Astrocyte of the hippocampus (primary cell): ENCODE measurements at regions not wholly inside any gene's neighbourhood (a gene's known extent, or its start where the extent isn't known, plus 50 kb on each side); places are given as distances from the start of the nearest gene placed in this dataset.

ENCODE experiments used
- DNase-seq: peaks from one replicate; pipeline ENCODE4 v3.0.0; 2011; ENCODE audit warnings: low read depth, low spot score

DNA sequence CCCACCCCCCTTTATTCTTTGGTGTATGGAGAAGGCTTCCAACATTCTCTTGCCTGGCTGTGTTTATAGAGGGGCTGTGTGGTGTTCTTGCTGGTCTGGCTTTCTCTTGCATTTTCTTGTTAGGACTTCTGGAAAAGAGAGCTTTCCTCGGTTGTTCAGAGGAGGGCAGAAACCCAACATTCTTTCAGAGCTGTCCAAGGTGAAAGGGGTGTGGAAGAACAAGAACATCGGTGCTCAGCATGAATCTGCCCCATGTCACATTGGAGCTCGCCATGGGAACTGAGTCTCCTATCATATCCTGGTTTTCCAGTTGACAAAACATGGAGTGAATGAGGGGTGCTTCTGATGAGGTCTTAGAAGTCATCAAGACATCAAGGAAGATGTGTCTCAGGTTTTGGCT lies 281.8 kb downstream of the RNF144B start:
- DNase-seq = no peak

DNA sequence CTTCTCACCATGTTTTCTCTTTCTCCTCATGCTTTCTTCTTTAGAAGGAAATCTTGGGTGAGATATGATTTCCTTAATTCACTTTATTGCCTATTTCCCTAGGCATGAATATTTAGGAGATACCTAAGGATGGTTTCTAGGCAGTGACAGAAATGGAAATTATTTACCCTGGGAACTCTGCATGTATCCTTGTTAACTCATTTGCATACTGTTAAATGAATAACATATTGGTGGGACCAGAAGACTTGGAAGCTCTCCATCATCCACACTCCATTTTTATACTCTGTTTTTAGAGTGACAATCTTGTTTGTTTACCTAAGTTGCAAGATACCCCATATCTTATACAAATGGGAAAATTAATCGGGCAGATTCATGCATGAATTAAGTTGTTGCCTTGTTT lies 285.7 kb downstream of the RNF144B start:
- DNase-seq = no peak

DNA sequence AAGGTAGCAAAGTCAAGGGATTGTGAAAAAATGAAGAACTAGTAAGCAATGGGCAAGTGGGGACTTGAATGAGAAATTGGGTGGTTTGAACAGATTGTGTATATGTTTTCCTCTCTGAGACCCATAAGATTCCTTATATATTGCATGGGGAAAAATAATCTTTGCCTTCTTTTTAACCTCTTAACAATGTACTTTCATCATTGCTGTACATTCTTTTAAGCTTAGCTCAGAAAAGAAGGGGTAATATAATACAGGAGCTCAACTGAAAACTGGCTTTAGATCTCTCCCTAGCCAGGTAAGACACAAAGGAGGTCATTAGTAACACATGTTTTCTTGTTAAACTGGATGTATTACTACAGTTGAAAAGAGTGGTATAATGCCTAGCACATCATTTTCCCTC lies 287.2 kb downstream of the RNF144B start:
- DNase-seq = no peak

DNA sequence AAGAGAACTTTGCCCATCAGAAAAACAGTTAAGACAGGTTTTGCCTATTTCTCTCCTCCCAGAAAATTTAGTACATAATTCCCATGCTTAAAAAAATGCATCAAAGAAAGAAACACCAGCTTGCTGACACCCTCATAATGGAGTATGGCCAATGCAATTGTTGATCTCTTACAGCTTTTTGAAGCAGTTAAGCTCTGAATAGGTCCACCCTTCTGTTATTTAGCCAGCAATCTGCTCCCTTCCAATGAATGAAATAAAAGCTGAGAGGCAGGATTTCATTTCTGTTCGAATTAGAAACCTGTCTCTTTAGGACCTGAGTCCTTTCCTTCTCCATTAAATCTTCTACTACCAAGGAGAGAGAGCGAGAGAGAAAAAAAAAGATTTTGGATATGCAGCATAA lies 288.7 kb downstream of the RNF144B start:
- no peak for DNase-seq

DNA sequence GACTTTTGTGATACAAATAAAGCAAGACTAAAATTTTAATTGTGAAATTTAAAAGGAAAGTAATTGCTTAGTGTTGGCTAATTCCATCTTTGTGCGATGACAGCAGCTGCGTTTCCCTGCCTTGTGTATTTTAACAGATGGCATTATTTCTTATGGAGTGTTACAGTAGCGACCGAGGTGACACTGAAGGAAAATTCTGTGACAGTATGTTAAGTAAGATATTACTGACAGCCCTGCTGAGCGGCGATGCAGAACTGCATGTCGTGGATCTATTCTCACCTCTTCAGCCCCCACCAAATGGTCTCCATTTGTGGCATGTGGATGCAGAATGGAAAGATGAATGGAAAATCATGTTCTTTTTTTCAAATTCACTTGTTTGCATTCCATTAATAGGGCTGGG lies 289.4 kb downstream of the RNF144B start:
- DNase-seq = no peak

DNA sequence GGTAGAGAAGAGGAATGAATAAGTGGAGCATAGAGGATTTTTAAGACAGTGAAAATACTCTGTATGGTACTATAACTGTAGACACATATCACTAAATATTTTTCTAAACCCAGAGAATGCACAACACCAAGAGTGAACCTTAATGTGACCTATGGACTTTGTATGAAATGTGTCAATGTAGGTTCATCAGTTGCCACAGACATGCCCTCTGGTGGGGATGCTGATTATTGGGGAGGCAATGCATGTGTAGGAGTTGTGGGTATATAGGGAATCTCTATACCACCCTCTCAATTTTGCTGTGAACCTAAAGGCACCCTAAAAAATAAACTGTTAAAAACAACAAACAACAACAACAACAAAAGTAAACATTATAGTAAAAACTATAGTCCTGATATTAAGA lies 293.7 kb downstream of the RNF144B start:
- DNase-seq = no peak

DNA sequence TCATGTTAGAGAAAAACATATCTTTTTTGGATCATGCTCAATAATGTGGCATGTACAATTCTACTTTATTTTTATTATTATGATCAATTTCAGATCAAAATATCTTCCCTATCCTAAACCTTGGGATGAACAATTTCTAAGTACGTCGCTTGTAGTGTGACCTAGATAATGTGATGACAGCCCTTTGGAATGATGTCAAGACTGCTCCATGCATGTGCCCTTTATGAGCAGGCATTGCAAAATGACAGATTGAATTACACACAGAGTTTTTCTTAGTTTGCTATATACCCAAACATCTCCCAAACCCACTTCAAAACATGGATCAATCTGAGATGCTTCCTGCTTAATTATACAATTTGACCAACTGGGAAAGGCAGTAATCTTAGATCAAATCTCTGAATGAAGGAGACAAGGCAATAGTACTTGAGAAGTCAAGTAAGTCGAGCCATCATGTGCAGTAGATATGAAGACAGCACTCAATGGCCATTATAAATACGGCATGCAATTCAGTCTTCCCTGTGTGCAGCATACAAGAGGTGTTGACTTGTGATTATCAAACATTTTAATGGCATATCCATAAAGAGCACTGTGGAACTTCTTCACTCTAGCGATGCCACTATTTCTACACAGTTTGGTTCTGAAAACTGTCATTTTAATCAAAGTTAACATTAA lies 294.8 kb downstream of the RNF144B start:
- no peak for DNase-seq

DNA sequence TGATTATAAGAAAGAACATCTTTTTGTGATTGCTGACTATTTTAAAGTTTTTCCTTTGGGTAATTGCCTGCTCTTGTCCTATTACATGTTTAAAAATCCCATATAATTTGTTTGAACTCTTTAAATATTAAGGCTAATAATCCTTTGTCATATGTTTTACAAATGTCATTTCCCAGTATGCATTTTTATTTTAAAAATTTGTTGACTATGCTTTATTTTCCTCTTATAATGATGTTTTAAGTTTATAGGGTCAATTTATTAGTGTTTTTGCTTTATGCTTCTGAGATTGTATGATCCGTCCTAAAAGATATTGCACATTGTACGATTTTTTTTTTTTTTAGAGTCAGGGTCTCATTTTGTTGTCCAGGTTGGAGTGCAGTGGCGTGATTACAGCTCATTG lies 297.2 kb downstream of the RNF144B start:
- no peak for DNase-seq

DNA sequence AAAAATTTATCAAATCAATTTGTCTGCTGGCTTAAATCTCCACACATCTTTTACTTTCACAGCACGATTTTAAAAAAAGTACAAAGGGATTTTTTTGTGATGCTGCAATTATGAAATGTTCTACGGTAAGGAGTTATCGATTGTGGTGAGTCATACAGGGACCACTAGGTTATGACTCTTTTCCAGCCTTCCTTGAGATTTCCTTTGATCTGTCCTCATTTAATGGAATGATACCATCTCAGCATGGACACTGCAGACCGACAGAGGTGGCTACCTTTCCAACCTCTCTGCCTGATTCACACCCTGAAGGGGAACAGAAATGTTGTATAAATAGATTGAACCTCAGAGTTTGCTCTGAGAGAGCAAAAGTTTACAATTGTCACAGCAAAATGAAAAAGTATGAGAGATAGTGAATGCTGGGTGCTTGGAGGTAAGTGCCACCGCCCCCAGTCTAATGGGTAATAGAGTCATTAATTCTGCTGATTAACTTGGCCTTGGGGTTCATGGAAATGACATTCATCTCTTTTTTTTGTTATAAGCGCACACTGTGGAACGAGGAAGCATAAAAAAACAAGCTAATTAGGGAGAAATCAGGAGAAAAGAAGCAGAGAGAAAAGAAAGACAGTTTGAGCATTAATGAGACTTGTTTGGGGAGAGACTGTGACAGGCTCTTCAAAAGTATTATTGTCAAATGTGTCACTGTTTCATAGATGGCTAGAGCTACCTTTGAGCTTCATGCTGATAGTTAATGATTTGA lies 306.0 kb downstream of the RNF144B start:
- no peak for DNase-seq

DNA sequence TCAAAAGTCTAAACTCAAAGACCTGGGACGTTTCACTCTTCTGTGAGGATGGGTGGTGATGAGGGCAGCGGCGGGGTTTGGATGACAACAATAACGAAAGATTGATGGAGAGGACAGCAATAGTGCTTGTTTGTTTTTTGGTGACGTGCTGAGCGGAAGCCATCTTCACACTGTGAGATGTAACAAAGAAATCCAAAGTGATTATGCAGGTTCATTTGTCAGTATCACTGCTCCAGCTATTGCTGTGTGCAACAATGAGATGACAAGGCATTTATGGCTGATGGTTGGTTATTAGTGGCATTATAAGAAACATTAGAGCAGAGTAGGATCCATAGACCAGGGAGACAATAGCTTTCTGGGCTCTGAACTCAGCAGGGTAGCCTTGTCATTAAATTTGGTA lies 306.7 kb downstream of the RNF144B start:
- no peak for DNase-seq

DNA sequence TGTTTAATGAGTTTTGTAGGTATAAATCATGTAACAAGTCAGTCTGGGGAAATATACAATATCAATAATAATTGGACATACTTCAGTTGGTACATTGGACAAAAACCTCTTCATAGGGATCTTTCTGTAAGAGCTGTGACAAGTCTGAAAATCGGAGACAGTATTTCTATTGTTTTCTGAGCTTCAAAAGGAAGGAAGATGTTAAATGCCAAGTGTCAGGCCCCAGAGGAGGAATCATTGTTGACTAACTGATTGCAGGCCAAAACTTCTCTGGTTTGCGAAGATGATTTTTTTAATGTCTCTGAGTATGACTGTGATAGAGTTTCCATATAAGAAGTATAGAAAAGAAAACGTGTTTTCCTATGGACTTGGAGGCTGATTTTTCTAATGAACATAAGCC lies 316.4 kb downstream of the RNF144B start:
- DNase-seq = no peak

DNA sequence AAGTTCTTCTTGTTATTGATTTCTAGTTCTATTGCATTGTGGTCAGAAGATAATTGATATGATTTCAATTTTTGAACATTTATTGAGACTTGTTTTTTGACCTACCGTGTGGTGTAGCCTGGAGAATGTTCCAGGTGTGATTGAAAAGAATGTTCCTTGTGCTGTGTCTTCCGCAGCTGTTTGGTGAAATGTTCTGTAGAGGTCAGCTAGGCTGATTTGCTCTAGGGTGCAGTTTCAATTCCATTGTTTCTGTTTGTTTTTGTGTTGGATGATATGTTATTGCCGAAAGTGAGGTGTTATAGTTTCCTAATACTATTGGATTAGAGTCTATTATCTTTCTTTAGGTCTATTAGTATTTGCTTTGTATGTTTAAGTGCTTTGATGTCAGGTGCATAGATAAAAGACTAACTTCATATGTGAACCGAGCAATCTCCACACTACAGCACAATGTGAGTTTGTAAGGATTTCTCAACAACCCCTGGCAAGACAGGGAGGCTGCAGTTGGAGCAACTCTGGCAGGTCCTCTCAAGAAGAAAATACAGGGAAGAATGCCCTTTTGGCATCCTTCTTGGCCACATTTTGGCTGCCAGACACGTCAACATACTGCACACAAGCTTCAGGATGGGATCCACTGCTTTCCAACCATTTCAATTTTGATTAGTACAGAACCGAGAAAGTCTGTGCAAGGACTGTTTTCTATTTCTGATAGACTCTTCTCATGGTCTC lies 320.7 kb downstream of the RNF144B start:
- peak; percentile 12 for DNase-seq

DNA sequence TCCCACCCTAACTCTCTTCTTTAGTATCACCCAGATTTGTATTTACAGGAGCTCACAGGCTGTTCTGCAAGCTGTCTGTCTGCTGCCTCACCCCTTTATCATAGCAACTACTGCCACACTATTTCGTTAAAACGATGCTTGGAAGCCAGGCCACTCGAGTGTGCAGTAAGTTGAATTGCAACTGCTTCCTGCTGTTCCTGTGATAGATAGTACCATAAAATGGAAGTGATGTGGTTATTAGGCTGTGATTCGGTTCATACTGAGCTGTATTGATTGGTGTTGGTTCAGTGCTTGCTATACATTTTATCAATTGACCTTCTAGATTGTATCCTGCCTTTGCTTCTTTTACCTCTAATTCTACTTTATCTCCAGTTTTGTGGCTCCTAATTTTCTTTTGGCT lies 325.4 kb downstream of the RNF144B start:
- DNase-seq = no peak

DNA sequence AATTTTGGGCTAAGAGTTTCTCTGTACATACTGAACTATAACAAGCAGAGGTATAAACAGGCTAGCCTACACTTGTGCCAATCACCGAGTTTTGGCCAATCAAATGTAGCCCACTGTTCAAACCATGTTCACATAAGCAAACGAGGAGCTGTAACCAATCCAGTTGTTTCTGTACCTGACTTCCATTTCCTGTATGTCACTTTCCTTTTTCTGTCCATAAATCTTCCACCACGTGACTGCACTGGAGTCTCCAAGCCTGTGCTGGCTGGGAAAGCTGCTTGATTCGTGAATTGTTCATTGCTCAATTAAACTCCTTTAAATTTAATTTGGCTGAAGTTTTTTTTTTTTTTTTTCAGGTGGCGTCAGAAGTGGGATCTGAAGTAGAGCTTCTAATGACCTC lies 332.9 kb downstream of the RNF144B start:
- DNase-seq = no peak

DNA sequence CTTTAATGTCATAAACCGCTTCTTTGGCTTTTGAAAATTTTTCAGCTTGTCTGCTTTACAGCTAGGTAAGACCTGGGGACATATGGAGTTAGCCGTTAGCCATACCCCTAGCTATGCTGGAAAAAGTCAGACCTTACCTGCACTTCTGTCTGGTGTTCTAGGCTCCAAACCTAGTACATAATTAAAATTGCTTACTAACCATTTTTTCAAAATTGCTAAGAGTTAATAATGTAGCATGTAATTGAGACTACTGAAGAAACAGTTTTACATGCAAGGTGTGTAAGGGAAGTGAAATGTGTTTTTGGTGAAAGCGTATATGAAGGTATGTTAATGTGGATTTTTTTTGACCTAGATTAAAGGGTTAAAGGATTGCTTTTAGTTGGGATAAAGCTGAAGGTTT lies 336.9 kb downstream of the RNF144B start:
- DNase-seq = no peak

DNA sequence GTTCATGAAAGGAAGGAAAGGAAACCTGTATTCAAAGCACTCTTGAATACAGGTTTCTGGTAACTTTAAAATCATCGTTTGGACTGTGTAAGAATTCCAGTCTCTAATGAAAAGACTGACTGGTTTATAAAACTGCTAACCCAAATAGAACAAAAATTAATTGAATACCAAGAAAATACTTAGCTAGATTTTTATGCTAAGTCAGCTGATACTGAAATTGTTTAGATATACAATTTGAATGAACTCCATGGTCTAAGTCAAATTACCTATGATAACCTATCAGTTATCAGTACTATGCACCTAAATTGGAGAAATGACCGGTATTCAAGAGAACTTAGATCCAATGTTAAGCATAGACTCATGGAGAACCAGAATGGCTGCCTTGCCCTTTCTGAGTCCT lies 338.3 kb downstream of the RNF144B start:
- DNase-seq = no peak

DNA sequence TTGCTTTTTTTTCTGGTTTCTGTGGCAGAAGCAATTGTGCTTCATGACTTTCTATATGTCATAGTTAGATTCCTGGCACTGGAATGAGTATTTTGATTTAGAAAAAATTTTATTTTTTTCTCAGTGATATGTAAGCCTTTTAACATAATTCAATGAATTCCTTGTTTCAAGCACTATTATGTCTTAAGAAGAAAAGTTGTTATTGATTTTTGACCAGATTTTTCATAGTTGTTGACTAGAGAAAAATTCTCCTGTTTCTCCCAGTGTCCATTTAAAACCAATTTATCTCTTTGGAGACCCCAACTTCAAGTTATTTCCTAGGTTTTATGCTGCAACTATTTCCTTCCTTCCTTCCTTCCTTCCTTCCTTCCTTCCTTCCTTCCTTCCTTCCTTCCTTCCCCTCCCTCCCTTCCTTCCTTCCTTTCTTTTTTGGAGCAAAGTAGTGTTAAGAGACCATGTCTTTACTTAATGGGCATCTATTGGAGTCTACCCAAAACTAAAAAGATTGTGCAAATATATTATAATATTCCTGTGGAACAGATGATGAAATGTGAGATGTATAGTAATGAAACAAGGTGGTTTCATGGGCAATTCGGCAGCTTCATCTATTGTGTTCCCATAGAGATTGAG lies 346.9 kb downstream of the RNF144B start:
- DNase-seq = no peak

DNA sequence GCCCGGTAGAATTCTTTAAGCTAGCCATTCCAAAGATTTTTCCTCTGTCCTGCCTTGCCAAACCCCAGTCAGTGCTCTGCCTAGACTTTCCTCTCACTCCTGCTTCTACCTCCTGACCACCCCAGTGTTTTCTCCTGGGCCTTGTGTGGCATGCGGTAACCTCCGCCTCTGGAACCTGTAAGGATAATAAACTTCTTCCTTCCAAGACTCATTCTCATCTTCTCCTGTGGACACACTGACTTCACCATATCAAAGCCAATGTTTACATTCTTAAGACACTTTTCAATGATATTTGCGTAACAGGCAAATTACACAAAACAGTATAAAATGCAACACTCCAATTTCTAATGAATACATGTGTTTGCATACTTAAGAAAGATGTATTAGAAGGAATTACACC lies 354.6 kb downstream of the RNF144B start:
- peak; percentile 30 for DNase-seq

DNA sequence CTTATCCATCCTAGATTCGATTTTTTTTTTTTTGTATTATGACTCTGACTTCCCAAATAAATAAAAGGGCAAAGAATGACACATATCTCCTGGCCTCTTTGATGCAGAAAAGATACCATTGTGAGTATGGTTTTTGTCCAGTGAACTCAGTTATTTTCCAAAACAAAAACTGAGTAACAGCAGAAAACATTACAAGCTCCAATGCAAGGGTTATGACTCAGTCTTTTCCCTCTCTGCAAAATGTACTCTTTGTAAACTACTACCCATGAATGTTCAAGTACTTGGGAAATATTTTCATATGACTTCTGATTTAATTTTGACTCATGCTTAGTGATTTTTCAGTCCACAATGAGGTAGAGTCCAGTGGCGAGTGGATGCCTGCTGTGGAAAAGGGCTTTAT lies 355.3 kb downstream of the RNF144B start:
- peak; percentile 72 for DNase-seq

DNA sequence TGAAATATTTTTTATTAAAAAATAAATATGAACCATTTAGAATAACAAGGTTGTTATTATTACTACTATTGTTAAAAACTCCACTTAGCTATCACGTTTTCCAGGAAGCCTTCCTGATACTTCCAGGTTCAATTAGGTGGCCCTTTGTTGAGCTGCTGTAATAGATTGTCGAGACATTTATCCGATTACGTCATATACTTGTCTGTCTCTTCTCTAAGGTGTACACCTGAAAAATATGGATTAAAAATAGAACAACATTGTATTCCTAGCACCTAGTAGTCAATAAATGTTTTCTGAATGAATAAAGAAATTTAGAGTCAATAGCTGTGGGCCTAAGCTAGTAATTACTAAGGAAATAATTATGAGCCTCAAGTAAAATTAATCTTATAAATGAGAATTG lies 359.6 kb downstream of the RNF144B start:
- DNase-seq = no peak

DNA sequence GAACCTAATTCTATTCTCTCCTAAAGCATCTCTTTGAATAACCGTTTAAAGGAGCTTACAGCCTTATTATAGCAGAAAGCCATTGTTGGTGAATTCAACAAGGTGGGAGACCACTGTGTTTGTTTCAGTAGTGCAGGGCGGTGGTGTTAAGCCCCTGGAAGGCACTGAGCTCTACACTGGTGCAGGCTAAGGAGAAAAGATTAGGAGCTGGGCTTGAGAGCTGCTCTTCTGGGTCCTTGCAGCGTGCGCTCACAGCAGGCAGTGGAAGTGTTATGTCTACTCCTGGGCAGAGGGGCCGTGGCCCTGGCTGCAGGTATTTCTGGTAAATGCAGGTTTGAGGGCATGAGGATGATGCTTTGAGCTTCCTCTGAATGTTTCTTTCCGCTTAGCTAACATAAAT lies 361.2 kb downstream of the RNF144B start:
- DNase-seq = no peak

DNA sequence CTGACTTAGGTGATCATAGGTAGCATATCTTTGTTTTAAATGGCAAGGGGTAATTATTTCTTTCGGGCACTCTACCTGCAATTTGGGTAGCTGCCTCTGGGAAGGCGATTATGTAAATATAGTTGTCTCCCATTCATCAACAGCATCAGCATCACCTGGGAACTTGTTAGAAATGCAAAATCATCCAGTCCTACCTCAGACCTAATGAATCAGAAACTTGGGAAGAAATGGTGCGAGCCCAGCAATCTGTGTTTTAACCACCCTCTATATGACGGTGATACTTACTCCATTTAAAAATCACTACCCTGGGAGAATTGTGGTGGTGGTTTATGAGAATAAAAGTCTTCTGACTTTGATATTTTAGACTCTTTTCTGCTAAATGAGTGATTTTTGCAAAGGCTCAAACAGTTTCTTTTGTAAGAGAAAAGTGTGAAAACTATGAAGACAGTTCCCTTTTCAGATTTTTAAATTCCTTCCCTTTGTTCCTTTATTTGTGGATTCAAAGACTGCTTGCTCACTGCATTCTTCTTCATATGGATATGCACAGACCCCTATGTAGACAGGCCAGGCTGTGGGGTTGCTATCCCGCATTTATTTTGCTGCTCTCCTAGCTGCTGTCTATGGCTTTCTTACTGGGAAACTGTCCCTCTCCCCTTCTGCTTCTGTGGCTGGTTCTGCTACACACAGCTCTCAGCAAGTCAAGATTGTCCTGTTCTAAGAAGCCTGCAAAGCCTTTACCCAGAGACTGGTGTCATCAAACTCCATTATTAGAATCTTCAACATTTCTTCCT lies 365.3 kb downstream of the RNF144B start:
- no peak for DNase-seq
